ENCODE measurements at regions not wholly inside any gene's neighbourhood (a gene's known extent, or its start where the extent isn't known, plus 50 kb on each side); places are given as distances from the start of the nearest gene placed in this dataset.
"Not testable (repeated sequence)": the region's sequence is repeated elsewhere in the genome, so short reads cannot be mapped to it uniquely, and the experiment has no call there.

DNA sequence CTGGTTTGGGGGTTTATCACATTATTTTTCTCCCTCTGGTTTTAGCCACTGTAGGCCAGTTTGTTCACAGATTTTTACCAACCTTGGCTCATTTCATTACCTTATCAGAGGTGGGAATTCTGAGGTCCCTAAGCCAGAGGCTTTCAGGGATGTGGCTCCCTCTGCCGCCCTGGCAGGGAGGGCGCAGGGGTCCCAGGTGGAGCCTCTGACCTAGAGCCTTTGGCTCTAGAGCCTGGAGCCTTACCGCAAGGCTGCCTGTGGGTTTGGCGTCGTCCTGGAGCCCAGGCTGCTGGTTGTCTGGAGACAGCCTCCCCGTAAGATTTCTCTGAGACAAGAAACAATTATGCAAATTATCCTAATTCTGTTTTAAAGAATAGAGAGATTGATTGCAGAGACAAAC, 188.0 kb downstream of the LMLN start:
- DNase-seq: not testable (repeated sequence)

DNA sequence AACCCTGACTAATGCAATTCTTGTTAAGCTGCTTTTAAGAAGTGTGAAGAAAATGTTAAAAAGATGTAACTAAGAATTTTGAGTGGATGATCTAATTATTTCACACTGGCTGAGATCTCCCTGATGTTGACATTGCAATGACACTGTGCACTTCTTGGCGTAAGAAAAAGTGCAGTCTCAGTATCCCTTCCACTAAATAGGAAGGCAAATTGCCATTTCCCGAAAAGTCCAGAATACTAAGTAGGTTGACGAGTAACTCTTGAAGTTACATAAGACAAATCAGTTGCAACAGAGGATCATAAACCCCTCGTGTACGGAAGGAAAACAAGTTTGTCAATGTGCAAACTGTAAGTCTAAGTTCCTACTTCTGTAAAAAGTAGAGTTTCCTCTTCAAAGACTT, 189.9 kb downstream of the LMLN start:
- DNase-seq: not testable (repeated sequence)

GRCh38 chr3:198151867-198152266, 191.8 kb downstream of the LMLN start:
- DNase-seq: not testable (repeated sequence)

DNA sequence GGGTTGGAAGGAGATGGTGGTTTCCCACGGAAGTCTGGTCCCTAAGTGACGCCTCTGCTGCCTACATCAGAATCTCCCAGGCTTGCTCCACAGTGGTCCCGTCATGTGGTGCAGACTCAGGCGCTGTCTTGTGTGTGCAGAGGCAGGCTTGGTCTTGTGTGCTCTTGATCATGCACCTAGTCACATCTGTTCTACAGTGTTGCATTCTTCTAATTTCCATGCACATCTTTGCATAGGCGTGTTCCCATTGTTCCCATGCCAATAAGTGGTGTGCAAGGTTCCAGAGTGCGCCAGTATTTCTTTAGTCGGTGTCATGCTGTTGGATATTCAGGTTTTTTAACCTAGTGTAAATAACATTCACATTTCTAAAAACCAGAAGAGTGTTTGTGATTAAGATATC, 195.8 kb downstream of the LMLN start:
- not testable (repeated sequence) for DNase-seq

- DNase-seq: not testable (repeated sequence)
Measured at GRCh38 chr3:198157231-198157868, 197.3 kb downstream of the LMLN start.

DNA sequence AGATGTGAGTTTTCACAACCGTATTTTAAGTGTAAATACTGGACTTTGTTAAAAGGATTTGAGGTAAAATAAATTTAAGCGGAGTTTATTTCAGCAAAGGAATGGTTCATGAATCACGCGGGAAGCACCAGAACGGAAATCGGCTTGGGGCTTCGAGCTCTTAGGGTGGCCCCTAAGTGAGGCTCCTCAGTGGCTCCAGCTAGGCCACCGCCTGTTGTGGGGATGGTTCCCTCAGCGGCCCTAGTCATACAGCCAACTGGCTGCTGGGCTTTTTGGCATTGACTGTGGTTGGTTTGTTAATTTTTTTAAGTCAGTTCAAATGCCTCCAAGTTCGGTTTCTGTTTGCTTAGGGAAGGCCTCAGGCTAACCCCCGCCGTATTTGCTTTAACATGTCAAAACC, 198.0 kb downstream of the LMLN start:
- not testable (repeated sequence) for DNase-seq

DNA sequence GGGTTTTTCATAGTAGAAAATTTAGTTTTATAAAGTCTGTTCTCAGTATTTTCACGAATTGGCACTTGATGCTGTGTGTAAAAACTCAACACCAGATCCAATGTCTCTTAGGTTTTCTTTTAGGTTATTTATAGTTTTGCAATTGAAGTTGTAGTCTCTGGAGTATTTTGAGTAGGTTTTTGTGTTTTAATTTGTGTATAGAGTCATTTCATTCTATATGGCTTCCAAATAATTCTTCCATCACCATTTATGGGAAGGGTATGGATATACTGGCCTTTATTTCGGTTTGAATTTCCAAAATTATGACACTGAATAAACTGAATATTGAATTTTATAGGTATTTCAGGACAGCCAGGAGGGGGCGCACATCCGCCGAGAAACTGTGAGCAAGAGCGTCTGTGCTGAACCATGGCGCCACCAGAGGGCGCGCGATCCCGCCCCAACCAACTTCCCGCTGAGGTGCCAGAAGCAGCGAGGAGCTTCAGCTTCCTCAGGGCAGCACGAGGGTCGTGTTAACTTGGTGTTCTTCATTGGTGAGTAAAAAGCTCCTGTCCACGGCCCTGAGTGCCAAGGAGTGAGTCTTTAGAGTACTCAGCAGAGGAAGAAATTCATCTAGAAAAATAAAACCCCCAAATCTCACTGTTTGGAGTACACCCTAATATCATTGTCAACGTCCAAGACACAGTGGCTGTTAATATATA, 207.5 kb downstream of the LMLN start:
- peak; percentile 12 for DNase-seq

DNA sequence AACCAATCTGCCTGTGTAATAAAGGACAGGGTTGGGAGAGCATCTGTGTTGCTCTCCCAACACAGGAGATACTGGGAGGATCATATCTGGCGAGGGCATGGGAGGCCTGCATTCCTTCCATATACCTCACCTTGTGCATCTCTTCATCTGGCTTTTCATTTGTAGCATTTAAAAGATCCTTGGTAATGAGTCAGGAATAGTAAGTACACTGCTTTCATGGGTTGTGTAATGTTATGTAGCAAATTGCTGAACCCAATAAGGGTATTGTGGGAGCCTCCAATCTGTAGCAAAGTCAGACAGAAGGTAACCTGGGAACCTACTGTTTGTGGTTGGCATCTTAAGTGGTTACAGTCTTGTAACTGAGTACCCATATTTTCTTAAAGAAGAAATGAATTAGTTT, 210.8 kb downstream of the LMLN start:
- DNase-seq: not testable (repeated sequence)

GRCh38 chr3:198173080-198173479, 213.1 kb downstream of the LMLN start:
- not testable (repeated sequence) for DNase-seq

GRCh38 chr3:198173929-198174574, 214.0 kb downstream of the LMLN start:
- DNase-seq: not testable (repeated sequence)

Measured in right kidney (tissue), 1 donor.